ENCODE measurements at regions not wholly inside any gene's neighbourhood (a gene's known extent, or its start where the extent isn't known, plus 50 kb on each side); places are given as distances from the start of the nearest gene placed in this dataset.

DNA sequence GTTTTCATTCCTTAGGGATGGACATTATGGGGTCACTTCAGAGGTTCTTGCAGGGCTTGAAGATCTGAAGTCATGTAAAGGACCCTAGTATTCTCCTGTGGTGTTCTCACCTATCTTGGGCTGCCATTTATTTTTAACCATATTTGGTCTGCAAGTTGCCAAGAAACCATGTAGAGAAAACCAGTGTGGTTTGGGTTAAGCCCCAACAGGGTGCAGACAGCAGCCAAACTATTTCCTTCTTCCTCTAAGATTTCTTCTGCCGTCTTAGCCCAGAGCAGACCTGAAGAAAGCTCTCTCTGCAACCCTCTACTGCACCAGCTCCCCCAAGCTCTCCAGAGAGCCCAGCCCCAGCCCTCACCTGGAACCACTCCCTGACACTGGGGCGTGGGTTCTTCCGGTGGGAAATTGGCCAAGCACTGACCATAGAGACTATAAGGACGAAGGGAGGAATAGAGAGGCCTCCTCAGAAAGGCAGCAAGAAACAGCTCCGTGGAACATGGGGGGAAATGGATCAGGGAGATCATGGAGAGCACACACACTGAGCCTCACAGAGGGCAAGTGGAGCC, 136.6 kb downstream of the SYF2 start:
- TF ChIP-seq POLR2A (IDR thresholded peaks at IDR 0.05) (no peak), CTCF (IDR thresholded peaks at IDR 0.05 in 4 of 5, conservative IDR thresholded peaks at IDR 0.05 in 1 of 5) (no peak)
- Histone ChIP-seq H3K9me3 (no peaks in the 10 kb centered on the region), H3K4me3 (no peak overlapping the region), H3K36me3 (no peaks in the 10 kb centered on the region), H3K27ac (no peak overlapping the region), H3K4me1 (no peaks in the 10 kb centered on the region), H3K27me3 (peaks cover 0 to 8% (median 0%) of the 10 kb centered on the region in 3 donors)
- DNase-seq (no peak), ATAC-seq (no peak)
- intact Hi-C loops (cut with DNase I; ENCODE audit: low total_unique reads) (no loop called here), in situ Hi-C loops (cut with MboI; ENCODE audit: low sequenced_read_pairs in 4 of 4) (no loop called here)

DNA sequence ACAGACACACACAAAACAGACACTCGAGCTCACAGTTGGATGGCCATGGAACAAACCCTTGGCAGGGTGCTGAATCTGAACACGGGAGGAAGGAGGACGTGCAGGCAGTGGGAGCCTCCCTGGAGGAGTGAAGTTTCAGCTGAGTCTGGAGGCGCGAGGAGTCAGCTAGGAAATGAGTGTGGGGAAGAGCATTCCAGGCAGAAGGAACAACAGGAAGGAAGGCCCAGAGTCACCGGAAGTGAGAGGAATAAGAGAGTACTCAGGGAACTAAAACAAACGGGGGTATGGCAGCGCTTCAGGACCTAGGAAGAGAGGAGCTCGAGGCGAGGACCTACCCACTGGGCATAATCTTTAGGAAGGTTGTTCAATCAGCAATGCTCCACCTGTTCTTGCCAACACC, 137.3 kb downstream of the SYF2 start:
- H3K4me1 ChIP-seq = no peaks in the 10 kb centered on the region
- TF ChIP-seq CTCF (IDR thresholded peaks at IDR 0.05 in 4 of 5, conservative IDR thresholded peaks at IDR 0.05 in 1 of 5) (no peak), POLR2A (IDR thresholded peaks at IDR 0.05) (no peak)
- no peak overlapping the region for H3K4me3 ChIP-seq
- in situ Hi-C loops (cut with MboI; ENCODE audit: low sequenced_read_pairs in 4 of 4) = no loop called here
- intact Hi-C loops (cut with DNase I; ENCODE audit: low total_unique reads) = no loop called here
- no peaks in the 10 kb centered on the region for H3K9me3 ChIP-seq
- no peak for ATAC-seq
- no peak overlapping the region for H3K27ac ChIP-seq
- no peak for DNase-seq
- peaks cover 0 to 8% (median 0%) of the 10 kb centered on the region in 3 donors for H3K27me3 ChIP-seq
- no peaks in the 10 kb centered on the region for H3K36me3 ChIP-seq

DNA sequence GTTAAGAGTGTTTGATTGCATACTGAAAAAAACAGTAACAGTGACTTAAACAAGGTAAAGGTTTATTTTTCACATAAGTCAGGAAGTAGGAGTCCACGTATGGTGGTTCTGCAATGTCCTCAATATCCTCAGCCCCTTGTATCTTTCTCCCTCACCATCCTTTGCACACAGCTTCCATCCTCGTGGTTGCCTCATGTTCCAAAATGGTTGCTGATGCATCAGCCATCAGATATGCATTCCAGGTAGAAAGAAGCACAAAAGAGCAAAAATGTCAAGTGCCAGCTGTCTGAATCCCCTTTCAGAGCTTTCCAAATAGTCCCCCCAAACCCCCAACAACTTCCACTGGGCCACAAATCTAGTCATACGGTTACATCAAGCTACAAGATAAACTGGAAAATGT, 138.1 kb downstream of the SYF2 start:
- H3K27ac ChIP-seq = no peak overlapping the region
- ATAC-seq (no peak), DNase-seq (no peak)
- H3K4me1 ChIP-seq = no peaks in the 10 kb centered on the region
- H3K27me3 ChIP-seq = peaks cover 0 to 8% (median 0%) of the 10 kb centered on the region in 3 donors
- H3K9me3 ChIP-seq = no peaks in the 10 kb centered on the region
- TF ChIP-seq CTCF (IDR thresholded peaks at IDR 0.05 in 4 of 5, conservative IDR thresholded peaks at IDR 0.05 in 1 of 5) (no peak), POLR2A (IDR thresholded peaks at IDR 0.05) (no peak)
- H3K4me3 ChIP-seq = no peak overlapping the region
- H3K36me3 ChIP-seq = no peaks in the 10 kb centered on the region
- intact Hi-C loops (cut with DNase I; ENCODE audit: low total_unique reads) (no loop called here), in situ Hi-C loops (cut with MboI; ENCODE audit: low sequenced_read_pairs in 4 of 4) (no loop called here)

DNA sequence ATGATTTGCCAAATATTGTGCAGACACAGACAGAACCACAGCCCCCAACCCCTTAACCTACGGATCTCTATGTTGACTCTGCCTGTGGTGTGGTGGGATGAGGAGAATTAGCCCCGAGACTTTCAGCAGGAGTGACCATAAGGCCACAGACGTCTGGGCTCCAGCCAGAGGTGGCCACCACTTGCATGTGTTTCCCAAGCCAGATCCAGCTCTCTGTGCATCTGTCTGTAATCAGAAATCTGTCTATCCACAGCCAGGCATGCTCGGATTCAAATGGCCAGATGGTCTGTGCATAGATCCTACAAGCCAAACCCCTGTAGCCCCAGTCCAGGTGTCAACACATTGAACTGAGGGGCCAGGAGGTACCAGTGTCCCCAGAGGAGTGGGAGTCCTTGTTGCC, 140.6 kb downstream of the SYF2 start:
- H3K9me3 ChIP-seq = no peaks in the 10 kb centered on the region
- DNase-seq = no peak
- intact Hi-C loops (cut with DNase I; ENCODE audit: low total_unique reads) = no loop called here
- in situ Hi-C loops (cut with MboI; ENCODE audit: low sequenced_read_pairs in 4 of 4) = no loop called here
- H3K4me1 ChIP-seq = no peaks in the 10 kb centered on the region
- no peak for TF ChIP-seq CTCF (IDR thresholded peaks at IDR 0.05 in 4 of 5, conservative IDR thresholded peaks at IDR 0.05 in 1 of 5)
- no peak for TF ChIP-seq POLR2A (IDR thresholded peaks at IDR 0.05)
- H3K27ac ChIP-seq = no peak overlapping the region
- H3K27me3 ChIP-seq = peaks cover 0 to 7% (median 0%) of the 10 kb centered on the region in 3 donors
- no peak for ATAC-seq
- no peaks in the 10 kb centered on the region for H3K36me3 ChIP-seq
- H3K4me3 ChIP-seq = no peak overlapping the region
